ENCODE measurements at regions not wholly inside any gene's neighbourhood (a gene's known extent, or its start where the extent isn't known, plus 50 kb on each side); places are given as distances from the start of the nearest gene placed in this dataset.

GRCh38 chr5:175795959-175796358 is 75.4 kb upstream of the CPLX2 start:
- H3K27me3 Mint-ChIP-seq (ENCODE audit: insufficient read depth, unreplicated experiment): peaks cover 21% of the 10 kb centered on the region

GRCh38 chr5:175796536-175797499 is 74.6 kb upstream of the CPLX2 start:
- H3K4me3 Mint-ChIP-seq (ENCODE audit: unreplicated experiment): peak overlapping the region; percentile 65
- H3K27me3 Mint-ChIP-seq (ENCODE audit: insufficient read depth, unreplicated experiment): peaks cover 21% of the 10 kb centered on the region
- H3K9me3 Mint-ChIP-seq (ENCODE audit: unreplicated experiment): no peaks in the 10 kb centered on the region
- POLR2A ChIA-PET: interaction anchor here (0.6 kb wide), 1 partner anchor 12 kb away, joined by 7 read pairs; no protein-coding TSS in a partner anchor
- Histone ChIP-seq H3K9me3 (no peaks in the 10 kb centered on the region), H3K4me3 (ENCODE audit: low read depth, low read length) (peak overlapping the region; percentile 29), H3K4me1 (peaks cover 10% of the 10 kb centered on the region; the same call in 1 of the 2 replicates), H3K36me3 (ENCODE audit: control insufficient read depth, insufficient read depth, low read length) (no peaks in the 10 kb centered on the region), H3K27me3 (replicated peaks; ENCODE audit: control insufficient read depth, insufficient read depth, low read length) (peaks cover 1% of the 10 kb centered on the region; the same call in 1 of the 2 replicates)
- no peak overlapping the region for H3K27ac Mint-ChIP-seq (ENCODE audit: unreplicated experiment)
- TF ChIP-seq, protein P1, sequence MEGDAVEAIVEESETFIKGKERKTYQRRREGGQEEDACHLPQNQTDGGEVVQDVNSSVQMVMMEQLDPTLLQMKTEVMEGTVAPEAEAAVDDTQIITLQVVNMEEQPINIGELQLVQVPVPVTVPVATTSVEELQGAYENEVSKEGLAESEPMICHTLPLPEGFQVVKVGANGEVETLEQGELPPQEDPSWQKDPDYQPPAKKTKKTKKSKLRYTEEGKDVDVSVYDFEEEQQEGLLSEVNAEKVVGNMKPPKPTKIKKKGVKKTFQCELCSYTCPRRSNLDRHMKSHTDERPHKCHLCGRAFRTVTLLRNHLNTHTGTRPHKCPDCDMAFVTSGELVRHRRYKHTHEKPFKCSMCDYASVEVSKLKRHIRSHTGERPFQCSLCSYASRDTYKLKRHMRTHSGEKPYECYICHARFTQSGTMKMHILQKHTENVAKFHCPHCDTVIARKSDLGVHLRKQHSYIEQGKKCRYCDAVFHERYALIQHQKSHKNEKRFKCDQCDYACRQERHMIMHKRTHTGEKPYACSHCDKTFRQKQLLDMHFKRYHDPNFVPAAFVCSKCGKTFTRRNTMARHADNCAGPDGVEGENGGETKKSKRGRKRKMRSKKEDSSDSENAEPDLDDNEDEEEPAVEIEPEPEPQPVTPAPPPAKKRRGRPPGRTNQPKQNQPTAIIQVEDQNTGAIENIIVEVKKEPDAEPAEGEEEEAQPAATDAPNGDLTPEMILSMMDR (IDR thresholded peaks at IDR 0.05; ENCODE audit: insufficient read depth in 1 of 2, low read depth in 1 of 2, low read length in 1 of 2, severe bottlenecking in 1 of 2, unreplicated experiment in 1 of 2): no peak
- DNase-seq: peak; percentile 84 to 95
- no peaks in the 10 kb centered on the region for H3K36me3 Mint-ChIP-seq (ENCODE audit: insufficient read depth, unreplicated experiment)
- BruUV-seq (replicated peaks): no TSS peak
- intact Hi-C loops (cut with micrococcal nuclease; ENCODE audit: unreplicated experiment): loop anchor here (5.0 kb wide), 1 partner anchor 75 kb away; the partner anchor contains the start of gene CPLX2
- H3K4me1 Mint-ChIP-seq (ENCODE audit: low read depth, unreplicated experiment): no peaks in the 10 kb centered on the region
- CTCF ChIA-PET: interaction anchor here (0.6 to 1.3 kb wide), 8 partner anchors 13 to 865 kb away, joined by 3 to 11 read pairs (median 4); partner anchors contain the start of gene CPLX2

More at GRCh38 chr5:175795959-175796358, 75.4 kb upstream of the CPLX2 start:
- no TSS peak for BruUV-seq (replicated peaks)
- Histone ChIP-seq H3K4me3 (ENCODE audit: low read depth, low read length) (no peak overlapping the region), H3K27me3 (replicated peaks; ENCODE audit: control insufficient read depth, insufficient read depth, low read length) (peaks cover 1% of the 10 kb centered on the region; the same call in 1 of the 2 replicates), H3K9me3 (no peaks in the 10 kb centered on the region), H3K36me3 (ENCODE audit: control insufficient read depth, insufficient read depth, low read length) (no peaks in the 10 kb centered on the region), H3K4me1 (peaks cover 10% of the 10 kb centered on the region; the same call in 1 of the 2 replicates)
- Mint-ChIP-seq H3K4me3 (ENCODE audit: unreplicated experiment) (no peak overlapping the region), H3K4me1 (ENCODE audit: low read depth, unreplicated experiment) (no peaks in the 10 kb centered on the region), H3K9me3 (ENCODE audit: unreplicated experiment) (no peaks in the 10 kb centered on the region), H3K36me3 (ENCODE audit: insufficient read depth, unreplicated experiment) (no peaks in the 10 kb centered on the region), H3K27ac (ENCODE audit: unreplicated experiment) (no peak overlapping the region)
- DNase-seq: no peak
- ChIA-PET CTCF (no interaction called here), POLR2A (no interaction called here)
- TF ChIP-seq, protein P1 (IDR thresholded peaks at IDR 0.05; ENCODE audit: insufficient read depth in 1 of 2, low read depth in 1 of 2, low read length in 1 of 2, severe bottlenecking in 1 of 2, unreplicated experiment in 1 of 2): no peak
- intact Hi-C loops (cut with micrococcal nuclease; ENCODE audit: unreplicated experiment): loop anchor here (5.0 kb wide), 1 partner anchor 76 kb away; the partner anchor contains the start of gene CPLX2

GRCh38 chr5:175797521-175798038 is 73.8 kb upstream of the CPLX2 start:
- Histone ChIP-seq H3K4me1 (peaks cover 10% of the 10 kb centered on the region; the same call in 1 of the 2 replicates), H3K27me3 (replicated peaks; ENCODE audit: control insufficient read depth, insufficient read depth, low read length) (peaks cover 1% of the 10 kb centered on the region; the same call in 1 of the 2 replicates), H3K4me3 (ENCODE audit: low read depth, low read length) (peak overlapping the region; percentile 29), H3K36me3 (ENCODE audit: control insufficient read depth, insufficient read depth, low read length) (no peaks in the 10 kb centered on the region), H3K9me3 (no peaks in the 10 kb centered on the region)
- peak overlapping the region; percentile 65 for H3K4me3 Mint-ChIP-seq (ENCODE audit: unreplicated experiment)
- peaks cover 21% of the 10 kb centered on the region for H3K27me3 Mint-ChIP-seq (ENCODE audit: insufficient read depth, unreplicated experiment)
- no peak overlapping the region for H3K27ac Mint-ChIP-seq (ENCODE audit: unreplicated experiment)
- ChIA-PET CTCF (interaction anchor here (0.6 to 1.3 kb wide), 7 partner anchors 12 to 864 kb away, joined by 3 to 11 read pairs (median 4); partner anchors contain the start of gene CPLX2), POLR2A (no interaction called here)
- BruUV-seq (replicated peaks): no TSS peak
- no peaks in the 10 kb centered on the region for H3K36me3 Mint-ChIP-seq (ENCODE audit: insufficient read depth, unreplicated experiment)
- no peaks in the 10 kb centered on the region for H3K9me3 Mint-ChIP-seq (ENCODE audit: unreplicated experiment)
- TF ChIP-seq, protein P1 (IDR thresholded peaks at IDR 0.05; ENCODE audit: insufficient read depth in 1 of 2, low read depth in 1 of 2, low read length in 1 of 2, severe bottlenecking in 1 of 2, unreplicated experiment in 1 of 2): no peak
- DNase-seq: peak in 1 of 2 experiments; percentile 13
- H3K4me1 Mint-ChIP-seq (ENCODE audit: low read depth, unreplicated experiment): no peaks in the 10 kb centered on the region
- intact Hi-C loops (cut with micrococcal nuclease; ENCODE audit: unreplicated experiment): loop anchor here (5.0 kb wide), 1 partner anchor 75 kb away; the partner anchor contains the start of gene CPLX2

Measured in Caco-2 (cell line).